Activated CD8-positive, alpha-beta memory T cell treated with anti-CD3 and anti-CD28 coated beads for 4 hours (primary cell): ENCODE measurements at regions not wholly inside any gene's neighbourhood (a gene's known extent, or its start where the extent isn't known, plus 50 kb on each side); places are given as distances from the start of the nearest gene placed in this dataset.

Experiments
- DNase-seq, 2 donors: peaks; one replicate each; pipeline ENCODE4 v3.0.0-alpha.2; 2020; ENCODE audit warnings: low read depth in 2 of 2

GRCh38 chr3:107992976-107993684 lies 97.7 kb downstream of the CD47 start:
- no peak for DNase-seq

DNA sequence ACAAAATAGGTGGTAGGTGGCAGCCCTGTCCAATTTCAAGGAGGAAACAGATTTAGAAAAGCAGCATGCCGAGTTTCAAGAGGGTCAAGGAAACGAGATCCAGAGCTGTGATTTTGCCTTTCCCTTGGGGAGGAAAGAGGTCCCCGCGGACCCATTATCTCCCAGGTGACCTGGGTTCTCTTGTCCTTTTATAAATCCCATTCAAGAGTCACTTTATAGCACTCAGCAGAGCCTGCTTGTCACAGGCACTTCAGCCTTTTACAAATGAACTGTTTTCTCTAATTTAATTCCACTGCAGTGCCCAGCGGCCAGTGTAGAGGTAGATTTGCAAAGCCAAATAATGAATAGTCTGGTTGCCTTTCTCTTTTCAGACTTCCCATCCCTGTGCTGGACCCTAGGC lies 99.9 kb downstream of the CD47 start:
- no peak for DNase-seq

- DNase-seq, result no peak
These were observed 100.4 kb downstream of the CD47 start for GRCh38 chr3:107990433-107990832.

GRCh38 chr3:107989661-107990060 lies 101.2 kb downstream of the CD47 start:
- DNase-seq, result no peak

DNA sequence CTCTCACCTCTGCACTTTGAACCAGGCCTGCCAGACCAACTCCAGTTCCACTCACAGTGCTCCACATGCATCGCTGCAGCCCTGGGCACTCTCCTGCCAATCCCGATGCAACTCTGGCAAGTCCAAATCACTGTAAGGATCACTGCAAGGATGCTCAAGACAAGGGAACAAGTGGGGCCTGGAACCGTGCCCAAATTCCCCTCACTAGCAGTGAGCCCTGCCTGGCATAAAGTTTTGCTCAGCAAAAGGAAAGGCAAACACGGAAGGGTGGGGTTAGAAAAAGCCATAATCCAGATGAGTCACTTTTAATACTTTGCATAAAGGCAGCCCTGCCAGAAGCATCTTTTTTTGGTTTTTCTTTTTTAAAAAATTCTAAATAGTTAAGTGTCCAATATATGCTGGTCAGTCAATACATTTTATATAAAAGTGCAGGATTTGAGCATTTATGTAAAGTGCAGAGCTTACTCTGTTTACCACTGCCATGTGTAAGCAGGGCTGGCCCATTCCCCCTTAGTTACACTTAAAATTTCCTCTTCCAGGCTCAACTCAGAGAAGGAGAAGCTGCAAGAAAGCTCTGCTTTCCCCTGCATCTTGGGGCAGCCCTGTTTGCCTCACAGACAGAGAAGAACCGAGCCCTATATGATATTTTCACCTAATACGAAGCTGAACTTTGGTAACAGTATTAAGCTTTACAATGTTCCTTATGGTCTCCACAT lies 102.2 kb downstream of the CD47 start:
- DNase-seq, result no peak

DNA sequence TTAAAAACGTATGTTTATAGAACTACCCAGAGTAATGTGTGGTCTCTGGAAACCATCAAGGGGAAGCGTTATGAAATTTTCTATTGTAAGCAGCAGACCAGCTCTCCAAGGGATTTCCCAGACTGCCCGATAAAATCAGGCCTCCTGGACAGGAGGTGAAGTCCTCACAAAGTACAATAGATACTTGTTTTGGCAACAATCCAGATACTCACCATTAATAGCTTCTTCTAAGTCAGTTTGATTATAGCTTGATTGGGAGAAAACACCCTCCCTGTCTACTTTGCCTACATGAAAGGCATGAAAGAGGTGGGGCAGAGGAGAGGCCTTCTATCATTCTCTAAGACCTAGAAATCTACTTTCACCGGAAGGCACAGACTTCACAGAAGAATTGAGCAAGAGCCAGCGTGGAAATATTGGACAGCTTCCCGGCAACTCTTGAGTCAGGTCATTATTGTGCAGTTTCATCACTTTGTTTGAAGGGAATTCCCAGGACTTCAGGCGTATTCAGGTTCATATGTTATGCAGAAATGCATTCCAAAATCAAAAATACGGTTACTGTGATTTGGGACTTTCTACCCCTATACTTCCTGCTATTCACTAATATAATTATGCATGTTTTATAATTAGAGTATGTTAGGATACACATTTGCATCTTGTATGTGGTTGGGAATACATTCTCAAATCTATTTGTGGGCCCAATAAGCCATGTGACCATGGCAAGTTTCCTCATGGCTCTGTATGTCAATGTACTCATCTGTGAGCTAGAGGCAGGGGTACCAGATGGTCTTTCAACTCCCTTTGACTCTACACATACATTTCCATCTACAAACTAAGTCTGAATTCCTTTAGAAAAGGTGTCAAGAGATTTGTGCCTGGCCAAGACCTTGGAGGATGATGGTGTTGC lies 103.5 kb downstream of the CD47 start:
- no peak for DNase-seq

DNA sequence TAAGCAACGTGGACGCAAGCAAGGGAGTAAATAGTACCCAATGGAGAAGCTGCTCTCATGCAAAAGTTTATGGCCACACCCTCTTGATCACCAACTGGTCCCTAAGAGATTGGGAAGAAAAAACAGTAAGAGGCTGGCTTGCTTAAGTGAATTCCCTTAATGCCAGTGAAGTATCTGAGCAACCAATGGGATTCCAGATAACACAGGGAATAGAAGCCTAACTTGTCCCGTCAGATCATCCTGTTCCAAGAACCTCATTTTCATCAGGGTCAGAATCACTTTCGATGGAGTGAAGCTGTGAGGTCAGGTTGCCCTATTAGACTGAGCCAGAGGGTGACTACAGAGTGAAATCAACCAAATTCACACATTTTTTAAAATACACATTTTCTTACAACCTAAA lies 104.3 kb downstream of the CD47 start:
- no peak for DNase-seq

GRCh38 chr3:107985496-107985895 lies 105.3 kb downstream of the CD47 start:
- peak in 1 of 2 donors; percentile 4 for DNase-seq

DNA sequence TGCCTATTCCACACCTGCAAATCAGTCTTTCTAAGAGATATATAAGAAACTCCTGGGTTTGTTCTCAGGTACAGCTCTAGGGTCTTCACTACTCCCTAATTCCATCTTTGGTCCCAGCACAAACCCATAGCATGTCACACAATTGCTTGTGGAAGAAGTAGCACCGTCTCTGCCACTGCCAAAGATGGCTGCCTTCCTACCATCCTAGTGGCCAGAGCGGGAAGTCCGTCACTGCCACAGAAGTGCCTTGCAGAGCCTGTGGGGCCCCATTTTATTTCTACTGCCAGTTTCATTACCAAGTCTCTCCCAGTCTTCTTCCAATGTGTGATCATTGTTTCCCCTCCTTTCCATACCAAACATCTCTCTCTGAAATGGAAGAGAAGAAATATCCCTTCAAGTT lies 107.6 kb downstream of the CD47 start:
- DNase-seq, result no peak

DNA sequence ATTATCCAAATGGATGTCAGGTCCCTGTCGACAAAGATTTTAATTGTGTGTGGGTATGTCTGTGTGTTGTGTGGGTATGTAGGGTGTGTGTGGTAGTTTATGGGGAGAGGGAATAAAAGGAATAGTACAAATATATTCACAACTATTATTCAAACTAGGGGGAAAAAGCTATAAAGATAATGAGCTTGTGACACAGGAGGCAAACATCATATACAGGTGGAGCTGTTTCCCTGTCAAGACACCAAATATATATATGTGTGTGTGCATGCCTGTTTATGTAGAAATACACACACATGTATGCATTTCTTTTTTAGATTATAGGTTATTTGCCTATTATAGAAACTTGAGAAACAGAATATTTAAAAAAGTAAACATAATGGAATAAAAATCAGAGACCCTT lies 108.7 kb downstream of the CD47 start:
- DNase-seq, result no peak

DNA sequence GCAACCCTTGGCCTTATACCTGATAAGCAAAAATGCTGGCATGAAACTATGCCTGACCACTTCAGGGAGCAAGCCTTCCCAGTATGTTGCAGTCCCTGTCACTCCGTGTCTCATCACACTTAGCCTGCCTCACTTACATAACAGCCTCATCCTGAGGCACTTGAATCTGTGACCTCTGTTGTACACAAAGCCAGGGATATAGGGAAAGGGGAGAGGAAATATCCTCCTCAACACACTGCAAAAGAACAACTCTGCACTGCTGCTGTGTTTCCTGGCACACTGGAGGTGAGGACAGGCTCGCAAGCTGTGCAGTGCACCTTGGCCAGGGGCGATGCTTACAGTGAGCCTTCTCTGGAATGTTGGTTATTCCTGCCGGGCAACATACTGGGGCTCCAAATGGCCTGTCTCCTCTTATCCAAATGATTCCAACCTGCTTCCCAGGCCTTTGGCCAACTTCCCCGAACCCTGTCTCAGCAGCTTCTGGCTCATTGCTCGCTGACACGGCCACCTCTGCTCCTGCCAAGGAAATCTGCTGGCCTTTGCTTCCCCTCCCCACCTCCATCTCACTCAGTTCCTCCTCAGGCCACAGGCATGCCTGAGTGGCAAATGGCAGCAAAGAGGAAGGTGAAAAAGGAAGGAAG lies 109.2 kb downstream of the CD47 start:
- DNase-seq, result no peak

GRCh38 chr3:107979538-107979937 lies 111.3 kb downstream of the CD47 start:
- no peak for DNase-seq

- DNase-seq, result no peak
These were observed 112.4 kb downstream of the CD47 start for GRCh38 chr3:107978131-107979055.

DNA sequence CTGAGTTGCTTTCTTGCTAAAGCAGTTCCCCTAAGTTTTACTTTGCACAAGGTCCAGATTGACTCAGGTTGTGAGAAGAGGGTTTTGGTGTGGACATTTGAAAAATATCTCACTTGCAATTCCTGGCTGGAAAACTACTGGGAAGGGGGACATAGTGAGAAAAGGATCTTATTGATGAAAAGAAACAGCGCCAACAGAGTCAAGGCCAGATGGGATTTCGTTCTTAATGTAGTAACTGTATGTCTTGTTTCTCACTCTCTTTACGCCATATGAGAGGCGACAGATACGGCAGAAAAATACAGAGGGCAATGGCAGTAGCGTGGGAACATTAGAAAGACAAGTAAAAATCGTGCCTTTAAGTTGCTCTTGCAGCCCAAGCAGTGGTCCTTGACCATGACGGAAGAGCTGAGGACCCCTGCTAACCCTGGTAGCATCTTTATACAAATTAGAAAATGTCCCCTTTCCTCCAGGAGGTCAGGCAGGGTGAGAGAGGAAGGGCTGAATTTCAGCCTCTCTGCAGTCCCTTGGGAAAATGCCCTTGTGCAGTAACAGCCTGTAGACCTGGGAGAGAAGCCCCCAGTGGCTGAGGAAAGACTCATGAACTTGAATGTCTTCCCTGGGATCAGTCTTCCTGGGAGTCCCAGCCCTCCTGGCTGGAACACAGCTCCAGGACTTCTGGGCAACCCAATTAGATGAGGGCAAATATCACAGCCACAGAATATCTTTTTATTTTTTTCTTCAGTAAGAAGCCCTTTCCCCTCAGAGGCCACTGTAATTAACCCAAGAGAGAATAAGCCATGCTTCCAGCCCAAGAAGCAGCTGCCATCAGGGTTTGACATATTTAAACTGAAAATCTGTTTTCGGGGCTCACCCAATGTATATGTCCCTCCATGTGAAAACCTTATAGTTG lies 113.4 kb downstream of the CD47 start:
- no peak for DNase-seq

GRCh38 chr3:107976202-107976800 lies 114.5 kb downstream of the CD47 start:
- no peak for DNase-seq

DNA sequence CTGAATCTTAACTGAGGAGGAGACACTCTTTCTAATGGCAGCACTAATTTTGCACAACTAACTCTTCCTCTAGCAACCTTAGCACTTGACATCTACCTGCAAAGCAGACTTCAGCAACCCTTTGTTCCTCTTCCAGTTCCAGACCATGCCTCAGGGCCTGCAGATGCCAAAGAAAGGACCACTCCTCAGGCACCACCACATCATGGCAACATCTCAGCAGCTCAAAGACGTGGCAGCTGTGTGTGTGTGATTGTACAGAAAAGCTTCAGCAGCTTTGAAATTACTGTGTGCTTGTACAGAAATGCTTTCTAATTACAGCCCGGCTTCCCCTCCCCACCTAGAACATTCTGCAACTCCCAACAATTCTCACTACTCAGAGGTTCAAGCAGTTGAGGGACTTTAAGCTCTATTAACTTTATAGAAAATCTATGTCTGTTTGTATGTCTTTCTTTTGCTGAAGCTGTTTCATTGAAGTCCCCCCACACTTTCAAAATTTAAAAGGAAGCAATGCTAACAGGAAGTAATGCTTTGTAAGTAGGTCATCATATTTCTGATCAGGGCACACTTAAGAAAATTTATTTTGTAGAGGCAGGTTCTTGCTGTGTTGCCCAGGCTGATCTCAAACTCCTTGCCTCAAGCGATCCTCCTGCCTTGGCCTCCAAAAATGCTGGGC lies 115.2 kb downstream of the CD47 start:
- DNase-seq, result no peak

DNA sequence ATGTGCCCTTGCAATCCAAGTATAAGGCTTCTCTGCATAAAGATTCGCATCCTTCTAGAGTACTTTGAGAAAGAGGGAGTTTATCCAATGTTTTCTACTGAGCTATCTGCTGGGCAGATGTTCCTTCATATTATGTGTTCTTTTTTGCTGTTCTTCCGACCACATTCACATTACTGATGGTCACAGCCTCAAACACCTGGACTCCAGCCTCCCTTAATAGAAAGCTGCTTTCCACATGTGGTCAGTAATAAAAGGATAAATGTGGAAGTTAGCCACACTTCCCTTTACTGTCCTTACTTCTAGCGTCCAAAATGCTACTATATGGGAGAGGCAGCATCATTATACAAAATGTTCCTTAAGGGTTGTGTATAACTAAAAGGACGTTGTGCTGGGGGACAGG lies 116.9 kb downstream of the CD47 start:
- no peak for DNase-seq

- DNase-seq, result no peak
These were observed 117.7 kb downstream of the CD47 start for GRCh38 chr3:107973152-107973551.
